Astrocyte of the cerebellum (primary cell): ENCODE measurements at regions not wholly inside any gene's neighbourhood (a gene's known extent, or its start where the extent isn't known, plus 50 kb on each side); places are given as distances from the start of the nearest gene placed in this dataset.
"Not testable (repeated sequence)": the region's sequence is repeated elsewhere in the genome, so short reads cannot be mapped to it uniquely, and the experiment has no call there.

Experiments
- DNase-seq: peaks from one replicate; pipeline ENCODE4 v3.0.0-alpha.2; 2011; ENCODE audit warnings: low read depth
- H3K4me3 ChIP-seq: 2 replicates; pipeline ENCODE4 v1.5.1; 2011; ENCODE audit warnings: mild to moderate bottlenecking, low read depth, low read length, moderate library complexity
- CTCF ChIP-seq: IDR thresholded peaks from 2 replicates; pipeline ENCODE4 v1.5.1; 2012; ENCODE audit warnings: low read length, low read depth, moderate library complexity, mild to moderate bottlenecking; ENCODE audit errors: missing control alignments
- in situ Hi-C: cut with HindIII; loops from 2 replicates; pipeline ENCODE4 v1.10.0; 2017; ENCODE audit warnings: low sequenced_read_pairs

- no peak overlapping the region for H3K4me3 ChIP-seq
- no peak for TF ChIP-seq CTCF
- no peak for DNase-seq
- in situ Hi-C loops, result no loop called here
These were observed 1126.1 kb downstream of the TMEM121 start for GRCh38 chr14:106652494-106652893.

GRCh38 chr14:106657460-106657859 is 1131.1 kb downstream of the TMEM121 start:
- TF ChIP-seq CTCF, result no peak
- no peak overlapping the region for H3K4me3 ChIP-seq
- no peak for DNase-seq
- in situ Hi-C loops, result no loop called here

- DNase-seq, in situ Hi-C loops, H3K4me3 ChIP-seq: not testable (repeated sequence)
These were observed 1131.9 kb downstream of the TMEM121 start for GRCh38 chr14:106658066-106658860.

GRCh38 chr14:106661561-106661960 is 1135.2 kb downstream of the TMEM121 start:
- H3K4me3 ChIP-seq, DNase-seq, in situ Hi-C loops: not testable (repeated sequence)

GRCh38 chr14:106662936-106663550 is 1136.7 kb downstream of the TMEM121 start:
- no peak overlapping the region for H3K4me3 ChIP-seq
- in situ Hi-C loops, result no loop called here
- DNase-seq, result no peak
- TF ChIP-seq CTCF, result no peak

GRCh38 chr14:106663805-106664410 is 1137.5 kb downstream of the TMEM121 start:
- in situ Hi-C loops, H3K4me3 ChIP-seq, DNase-seq: not testable (repeated sequence)
- peak; percentile 12 for TF ChIP-seq CTCF

GRCh38 chr14:106665814-106666213 is 1139.4 kb downstream of the TMEM121 start:
- TF ChIP-seq CTCF, result no peak
- in situ Hi-C loops, result no loop called here
- no peak overlapping the region for H3K4me3 ChIP-seq
- no peak for DNase-seq
